ENCODE measurements at regions not wholly inside any gene's neighbourhood (a gene's known extent, or its start where the extent isn't known, plus 50 kb on each side); places are given as distances from the start of the nearest gene placed in this dataset.

- Histone ChIP-seq H3K9me3 (no peaks in the 10 kb centered on the region), H3K36me3 (ENCODE audit: low read depth) (no peaks in the 10 kb centered on the region), H3K4me1 (ENCODE audit: low read depth) (no peaks in the 10 kb centered on the region), H3K4me3 (no peak overlapping the region)
- no peak for ATAC-seq
- no peak for DNase-seq
- intact Hi-C loops (cut with DNase I, micrococcal nuclease), result no loop called here
- no peak for TF ChIP-seq CTCF (IDR thresholded peaks at IDR 0.05)
These were observed 810.1 kb upstream of the ZEB2 start for GRCh38 chr2:145329971-145330370.

- Histone ChIP-seq H3K4me3 (no peak overlapping the region), H3K9me3 (no peaks in the 10 kb centered on the region), H3K4me1 (ENCODE audit: low read depth) (no peaks in the 10 kb centered on the region), H3K36me3 (ENCODE audit: low read depth) (no peaks in the 10 kb centered on the region)
- DNase-seq (no peak), ATAC-seq (no peak)
- intact Hi-C loops (cut with DNase I, micrococcal nuclease), result no loop called here
- TF ChIP-seq CTCF (IDR thresholded peaks at IDR 0.05), result no peak
These were observed 805.6 kb upstream of the ZEB2 start for GRCh38 chr2:145325485-145325884.

- no peak for DNase-seq
- Histone ChIP-seq H3K9me3 (no peaks in the 10 kb centered on the region), H3K36me3 (ENCODE audit: low read depth) (no peaks in the 10 kb centered on the region), H3K4me1 (ENCODE audit: low read depth) (no peaks in the 10 kb centered on the region), H3K4me3 (no peak overlapping the region)
- no peak for ATAC-seq
- intact Hi-C loops (cut with DNase I, micrococcal nuclease), result no loop called here
- TF ChIP-seq CTCF (IDR thresholded peaks at IDR 0.05), result no peak
These were observed 804.8 kb upstream of the ZEB2 start for GRCh38 chr2:145324748-145325147.

- TF ChIP-seq CTCF (IDR thresholded peaks at IDR 0.05), result no peak
- no peak overlapping the region for H3K4me3 ChIP-seq
- DNase-seq (no peak), ATAC-seq (no peak)
- H3K36me3 ChIP-seq (ENCODE audit: low read depth), result no peaks in the 10 kb centered on the region
- intact Hi-C loops (cut with DNase I, micrococcal nuclease), result no loop called here
- H3K4me1 ChIP-seq (ENCODE audit: low read depth), result no peaks in the 10 kb centered on the region
- H3K9me3 ChIP-seq, result no peaks in the 10 kb centered on the region
These were observed 803.6 kb upstream of the ZEB2 start for GRCh38 chr2:145323512-145323911.

- Histone ChIP-seq H3K4me3 (no peak overlapping the region), H3K9me3 (no peaks in the 10 kb centered on the region), H3K4me1 (ENCODE audit: low read depth) (no peaks in the 10 kb centered on the region), H3K36me3 (ENCODE audit: low read depth) (no peaks in the 10 kb centered on the region)
- DNase-seq (no peak), ATAC-seq (no peak)
- intact Hi-C loops (cut with DNase I, micrococcal nuclease), result no loop called here
- no peak for TF ChIP-seq CTCF (IDR thresholded peaks at IDR 0.05)
These were observed 801.4 kb upstream of the ZEB2 start for GRCh38 chr2:145321344-145321743.

GRCh38 chr2:145316496-145316895 is 796.6 kb upstream of the ZEB2 start:
- DNase-seq (no peak), ATAC-seq (no peak)
- H3K4me3 ChIP-seq, result no peak overlapping the region
- no peaks in the 10 kb centered on the region for H3K4me1 ChIP-seq (ENCODE audit: low read depth)
- intact Hi-C loops (cut with DNase I, micrococcal nuclease), result no loop called here
- H3K9me3 ChIP-seq, result no peaks in the 10 kb centered on the region
- TF ChIP-seq CTCF (IDR thresholded peaks at IDR 0.05), result no peak
- no peaks in the 10 kb centered on the region for H3K36me3 ChIP-seq (ENCODE audit: low read depth)

Data from mucosa of descending colon (tissue), 3 donors.